ENCODE measurements at regions not wholly inside any gene's neighbourhood (a gene's known extent, or its start where the extent isn't known, plus 50 kb on each side); places are given as distances from the start of the nearest gene placed in this dataset.
"Not testable (repeated sequence)": the region's sequence is repeated elsewhere in the genome, so short reads cannot be mapped to it uniquely, and the experiment has no call there.

GRCh38 chr6:50337532-50338122 is 287.9 kb upstream of the DEFB112 start:
- DNase-seq (ENCODE audit: low spot score) = no peak

GRCh38 chr6:50353603-50354002 is 303.9 kb upstream of the DEFB112 start:
- DNase-seq (ENCODE audit: low spot score) = no peak

GRCh38 chr6:50358113-50358512 is 308.4 kb upstream of the DEFB112 start:
- no peak for DNase-seq (ENCODE audit: low spot score)

GRCh38 chr6:50361641-50362331 is 312.1 kb upstream of the DEFB112 start:
- no peak for DNase-seq (ENCODE audit: low spot score)

GRCh38 chr6:50362706-50363105 is 313.0 kb upstream of the DEFB112 start:
- no peak for DNase-seq (ENCODE audit: low spot score)

GRCh38 chr6:50369996-50370395 is 320.3 kb upstream of the DEFB112 start:
- DNase-seq (ENCODE audit: low spot score) = no peak

GRCh38 chr6:50380406-50381098 is 330.8 kb upstream of the DEFB112 start:
- DNase-seq (ENCODE audit: low spot score) = no peak

- no peak for DNase-seq (ENCODE audit: low spot score)
Observed at GRCh38 chr6:50381099-50381415, 331.3 kb upstream of the DEFB112 start.

- DNase-seq (ENCODE audit: low spot score) = no peak
Observed at GRCh38 chr6:50390416-50390815, 322.9 kb upstream of the TFAP2D start.

GRCh38 chr6:50394139-50394538 is 319.2 kb upstream of the TFAP2D start:
- DNase-seq (ENCODE audit: low spot score) = not testable (repeated sequence)

- DNase-seq (ENCODE audit: low spot score) = no peak
Observed at GRCh38 chr6:50404643-50405042, 308.7 kb upstream of the TFAP2D start.

- DNase-seq (ENCODE audit: low spot score) = no peak
Observed at GRCh38 chr6:50410579-50410978, 302.7 kb upstream of the TFAP2D start.

- DNase-seq (ENCODE audit: low spot score) = not testable (repeated sequence)
Observed at GRCh38 chr6:50421041-50421440, 292.3 kb upstream of the TFAP2D start.

- no peak for DNase-seq (ENCODE audit: low spot score)
Observed at GRCh38 chr6:50427267-50427666, 286.1 kb upstream of the TFAP2D start.

GRCh38 chr6:50437901-50438300 is 275.4 kb upstream of the TFAP2D start:
- no peak for DNase-seq (ENCODE audit: low spot score)

GRCh38 chr6:50442531-50443040 is 270.7 kb upstream of the TFAP2D start:
- DNase-seq (ENCODE audit: low spot score) = no peak

- DNase-seq (ENCODE audit: low spot score) = no peak
Observed at GRCh38 chr6:50443144-50443543, 270.2 kb upstream of the TFAP2D start.

GRCh38 chr6:50449128-50449527 is 264.2 kb upstream of the TFAP2D start:
- DNase-seq (ENCODE audit: low spot score) = no peak

- DNase-seq (ENCODE audit: low spot score) = no peak
Observed at GRCh38 chr6:50451826-50452400, 261.4 kb upstream of the TFAP2D start.

GRCh38 chr6:50455029-50455428 is 258.3 kb upstream of the TFAP2D start:
- no peak for DNase-seq (ENCODE audit: low spot score)

GRCh38 chr6:50457351-50457750 is 256.0 kb upstream of the TFAP2D start:
- DNase-seq (ENCODE audit: low spot score) = no peak

GRCh38 chr6:50461696-50462095 is 251.6 kb upstream of the TFAP2D start:
- no peak for DNase-seq (ENCODE audit: low spot score)

- no peak for DNase-seq (ENCODE audit: low spot score)
Observed at GRCh38 chr6:50463931-50464330, 249.4 kb upstream of the TFAP2D start.
